Type B pancreatic cell (in vitro differentiated cells): ENCODE measurements at regions not wholly inside any gene's neighbourhood (a gene's known extent, or its start where the extent isn't known, plus 50 kb on each side); places are given as distances from the start of the nearest gene placed in this dataset.

Source experiments
- DNase-seq: peaks from one replicate; pipeline ENCODE4 v3.0.0; 2021; ENCODE audit warnings: mixed read lengths; ENCODE audit not compliant: unreplicated experiment; ENCODE audit errors: extremely low spot score
- H3K27ac Mint-ChIP-seq: 2 replicates; pipeline ENCODE4 v1.8.0; 2021; ENCODE audit warnings: mild to moderate bottlenecking, mixed read lengths
- H3K27me3 Mint-ChIP-seq: 2 replicates; pipeline ENCODE4 v1.8.0; 2021; ENCODE audit warnings: mixed read lengths
- H3K36me3 Mint-ChIP-seq: 2 replicates; pipeline ENCODE4 v1.8.0; 2021; ENCODE audit warnings: mixed read lengths
- H3K4me1 Mint-ChIP-seq: one replicate; pipeline ENCODE4 v1.8.0; 2021; ENCODE audit warnings: mixed read lengths; ENCODE audit not compliant: unreplicated experiment
- H3K4me3 Mint-ChIP-seq: 2 replicates; pipeline ENCODE4 v1.8.0; 2021; ENCODE audit warnings: mild to moderate bottlenecking, mixed read lengths
- H3K9me3 Mint-ChIP-seq: 2 replicates; pipeline ENCODE4 v1.8.0; 2021; ENCODE audit warnings: mixed read lengths
- TF ChIP-seq, protein P1 (sequence below): fragments of 200-600 bp; sonication (generic); conservative IDR thresholded peaks from 2 replicates; pipeline ENCODE4 v1.5.0; 2021; ENCODE audit warnings: antibody characterized with exemption, mild to moderate bottlenecking

DNA sequence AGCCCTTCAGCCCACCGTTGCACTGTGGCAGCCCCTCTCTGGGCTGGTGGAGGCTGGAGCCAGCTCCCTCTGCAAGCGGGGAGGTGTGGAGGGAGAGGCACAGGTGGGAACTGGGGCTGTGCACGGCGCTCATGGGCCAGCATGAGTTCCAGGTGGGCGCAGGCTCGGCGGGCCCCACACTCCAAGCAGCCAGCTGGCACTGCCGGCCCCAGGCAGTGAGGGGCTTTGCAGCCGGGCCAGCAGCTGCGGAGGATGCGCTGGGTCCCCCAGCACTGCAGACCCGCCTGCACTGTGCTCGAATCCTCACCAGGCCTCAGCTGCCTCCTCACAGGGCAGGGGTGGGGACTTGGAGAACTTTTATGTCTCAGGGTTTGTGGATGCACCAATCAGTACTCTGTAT, 1354.8 kb upstream of the IGFBP7 start:
- no peaks in the 10 kb centered on the region for H3K4me1 Mint-ChIP-seq
- peaks cover 5% of the 10 kb centered on the region for H3K9me3 Mint-ChIP-seq
- no peaks in the 10 kb centered on the region for H3K27me3 Mint-ChIP-seq
- TF ChIP-seq, protein P1, sequence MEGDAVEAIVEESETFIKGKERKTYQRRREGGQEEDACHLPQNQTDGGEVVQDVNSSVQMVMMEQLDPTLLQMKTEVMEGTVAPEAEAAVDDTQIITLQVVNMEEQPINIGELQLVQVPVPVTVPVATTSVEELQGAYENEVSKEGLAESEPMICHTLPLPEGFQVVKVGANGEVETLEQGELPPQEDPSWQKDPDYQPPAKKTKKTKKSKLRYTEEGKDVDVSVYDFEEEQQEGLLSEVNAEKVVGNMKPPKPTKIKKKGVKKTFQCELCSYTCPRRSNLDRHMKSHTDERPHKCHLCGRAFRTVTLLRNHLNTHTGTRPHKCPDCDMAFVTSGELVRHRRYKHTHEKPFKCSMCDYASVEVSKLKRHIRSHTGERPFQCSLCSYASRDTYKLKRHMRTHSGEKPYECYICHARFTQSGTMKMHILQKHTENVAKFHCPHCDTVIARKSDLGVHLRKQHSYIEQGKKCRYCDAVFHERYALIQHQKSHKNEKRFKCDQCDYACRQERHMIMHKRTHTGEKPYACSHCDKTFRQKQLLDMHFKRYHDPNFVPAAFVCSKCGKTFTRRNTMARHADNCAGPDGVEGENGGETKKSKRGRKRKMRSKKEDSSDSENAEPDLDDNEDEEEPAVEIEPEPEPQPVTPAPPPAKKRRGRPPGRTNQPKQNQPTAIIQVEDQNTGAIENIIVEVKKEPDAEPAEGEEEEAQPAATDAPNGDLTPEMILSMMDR, result no peak
- H3K4me3 Mint-ChIP-seq, result no peak overlapping the region
- no peaks in the 10 kb centered on the region for H3K36me3 Mint-ChIP-seq
- DNase-seq, result no peak
- no peak overlapping the region for H3K27ac Mint-ChIP-seq

DNA sequence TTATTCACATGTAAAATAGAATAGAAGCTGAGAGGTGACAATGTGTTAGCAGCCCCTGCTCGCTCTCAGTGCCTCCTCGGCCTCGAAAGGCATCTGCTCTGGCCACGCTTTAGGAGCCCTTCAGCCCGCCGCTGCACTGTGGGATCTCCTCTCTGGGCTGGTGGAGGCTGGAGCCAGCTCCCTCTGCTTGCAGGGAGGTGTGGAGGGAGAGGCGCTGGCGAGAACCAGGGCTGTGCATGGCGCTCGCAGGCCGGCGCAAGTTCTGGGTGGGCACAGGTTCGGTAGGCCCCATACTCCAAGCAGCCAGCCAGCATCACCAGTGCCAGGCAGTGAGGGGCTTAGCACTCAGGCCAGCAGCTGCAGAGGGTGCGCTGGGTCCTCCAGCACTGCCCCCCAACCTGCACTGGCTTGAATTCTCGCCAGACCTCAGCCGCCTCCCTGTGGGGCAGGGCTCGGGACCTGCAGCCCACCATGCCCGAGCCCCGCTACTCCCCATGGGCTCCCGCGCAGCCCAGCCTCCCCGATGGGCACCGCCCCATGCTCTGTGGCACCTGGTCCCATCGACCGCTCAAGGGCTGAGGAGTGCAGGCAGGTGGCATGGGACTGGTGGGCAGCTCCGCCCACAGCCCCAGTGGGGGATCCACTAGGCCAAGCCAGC, 1346.7 kb upstream of the IGFBP7 start:
- no peak overlapping the region for H3K4me3 Mint-ChIP-seq
- no peaks in the 10 kb centered on the region for H3K9me3 Mint-ChIP-seq
- H3K27ac Mint-ChIP-seq, result no peak overlapping the region
- TF ChIP-seq, protein P1, result no peak
- H3K27me3 Mint-ChIP-seq, result no peaks in the 10 kb centered on the region
- no peak for DNase-seq
- H3K36me3 Mint-ChIP-seq, result no peaks in the 10 kb centered on the region
- no peaks in the 10 kb centered on the region for H3K4me1 Mint-ChIP-seq

DNA sequence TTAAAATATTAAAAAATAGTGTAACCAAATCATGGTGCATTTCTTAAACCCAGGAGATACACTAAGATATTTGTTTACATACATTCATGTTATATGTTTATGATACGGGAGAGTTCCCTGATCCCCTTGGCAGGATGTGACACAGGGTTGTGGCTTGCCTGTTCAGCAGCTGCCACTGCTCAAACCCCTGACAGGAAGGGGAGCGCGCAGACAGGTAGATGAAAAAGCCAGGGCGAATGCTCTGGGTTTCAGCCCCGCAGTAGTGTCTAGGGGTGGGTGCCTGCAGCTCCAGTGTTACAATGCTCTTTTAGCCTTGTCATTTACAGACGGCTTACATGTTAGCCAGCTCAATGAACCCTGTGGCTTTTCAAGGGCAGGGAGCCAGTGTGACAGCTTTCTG, 1343.8 kb upstream of the IGFBP7 start:
- Mint-ChIP-seq H3K9me3 (no peaks in the 10 kb centered on the region), H3K27me3 (no peaks in the 10 kb centered on the region), H3K27ac (no peak overlapping the region), H3K36me3 (no peaks in the 10 kb centered on the region), H3K4me3 (no peak overlapping the region), H3K4me1 (no peaks in the 10 kb centered on the region)
- DNase-seq, result no peak
- TF ChIP-seq, protein P1, result no peak

DNA sequence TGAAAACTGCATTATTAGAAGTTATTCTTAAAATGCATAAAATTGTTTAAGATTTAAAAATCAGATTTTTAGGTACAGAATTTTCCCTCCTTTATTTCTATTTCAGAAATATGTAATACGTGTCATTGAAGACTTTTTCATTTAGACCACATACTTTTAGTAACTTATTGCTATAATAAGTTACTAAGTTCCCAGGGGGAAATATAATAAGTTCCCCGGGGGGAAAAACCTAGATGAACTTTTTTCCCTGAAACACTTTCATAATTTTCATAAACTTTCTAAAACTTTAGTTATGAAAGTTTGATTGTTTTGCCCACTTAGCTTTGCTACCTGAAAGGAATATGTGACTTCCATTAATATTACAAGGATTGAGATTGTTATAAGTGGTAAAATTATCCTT, 1341.5 kb upstream of the IGFBP7 start:
- Mint-ChIP-seq H3K27me3 (no peaks in the 10 kb centered on the region), H3K36me3 (no peaks in the 10 kb centered on the region), H3K4me1 (no peaks in the 10 kb centered on the region), H3K9me3 (no peaks in the 10 kb centered on the region), H3K4me3 (no peak overlapping the region), H3K27ac (no peak overlapping the region)
- TF ChIP-seq, protein P1, result no peak
- no peak for DNase-seq

DNA sequence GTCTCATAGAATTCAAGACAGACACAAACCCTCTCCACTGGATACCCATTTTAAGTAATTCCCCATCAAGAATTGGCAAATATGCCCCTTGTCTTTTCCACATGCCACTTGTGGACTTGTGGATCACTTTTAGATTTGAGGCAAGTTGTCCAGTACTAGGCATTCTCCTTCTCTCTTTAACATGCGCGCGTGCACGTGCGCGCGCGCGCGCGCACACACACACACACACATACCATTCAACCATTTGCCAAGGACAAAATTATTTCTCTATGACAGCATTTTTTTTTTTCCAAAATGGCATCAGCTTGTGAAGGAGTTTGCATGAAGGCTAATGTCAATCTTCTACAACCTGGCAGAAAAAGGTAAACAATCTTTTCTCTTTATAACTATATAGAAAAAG, 1325.7 kb upstream of the IGFBP7 start:
- Mint-ChIP-seq H3K9me3 (peaks cover 13% of the 10 kb centered on the region), H3K27ac (no peak overlapping the region), H3K27me3 (no peaks in the 10 kb centered on the region), H3K4me1 (no peaks in the 10 kb centered on the region), H3K36me3 (no peaks in the 10 kb centered on the region), H3K4me3 (no peak overlapping the region)
- no peak for DNase-seq
- TF ChIP-seq, protein P1, result no peak

DNA sequence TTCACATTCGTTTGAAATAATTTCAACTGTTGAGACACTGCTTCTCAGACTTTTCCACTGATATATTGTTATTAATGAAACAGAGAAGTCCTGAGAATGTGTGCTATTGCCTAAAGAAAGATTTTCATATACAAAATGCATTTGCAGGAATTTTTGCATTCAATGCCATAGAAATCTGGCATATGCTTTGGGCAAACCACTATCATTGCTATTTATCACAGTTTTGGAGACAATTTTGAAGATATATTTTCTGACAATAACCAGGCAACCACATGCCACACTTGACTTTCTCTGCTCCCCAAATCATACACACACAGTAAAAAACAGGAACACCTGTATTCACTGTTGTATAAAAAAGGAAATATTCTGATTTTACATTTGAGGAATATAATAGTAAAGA, 1303.7 kb upstream of the IGFBP7 start:
- Mint-ChIP-seq H3K4me3 (no peak overlapping the region), H3K9me3 (no peaks in the 10 kb centered on the region), H3K27me3 (no peaks in the 10 kb centered on the region), H3K36me3 (no peaks in the 10 kb centered on the region), H3K4me1 (no peaks in the 10 kb centered on the region), H3K27ac (no peak overlapping the region)
- no peak for DNase-seq
- TF ChIP-seq, protein P1, result no peak
